Right hindlimb (tissue), 1 donor: ENCODE measurements at regions not wholly inside any gene's neighbourhood (a gene's known extent, or its start where the extent isn't known, plus 50 kb on each side); places are given as distances from the start of the nearest gene placed in this dataset.

Experiments used
- DNase-seq: peaks from one replicate; pipeline ENCODE4 v3.0.0-alpha.2; 2018

- no peak for DNase-seq
Observed at GRCh38 chr4:3683077-3683743, 83.0 kb upstream of the ADRA2C start.

- DNase-seq, result no peak
Observed at GRCh38 chr4:3682236-3683076, 83.7 kb upstream of the ADRA2C start.

- DNase-seq, result no peak
Observed at GRCh38 chr4:3681191-3681590, 85.0 kb upstream of the ADRA2C start.

- DNase-seq, result no peak
Observed at GRCh38 chr4:3680656-3681055, 85.5 kb upstream of the ADRA2C start.

- DNase-seq, result no peak
Observed at GRCh38 chr4:3679851-3680311, 86.3 kb upstream of the ADRA2C start.

GRCh38 chr4:3679071-3679825 is 86.9 kb upstream of the ADRA2C start:
- no peak for DNase-seq

GRCh38 chr4:3677748-3678070 is 88.5 kb upstream of the ADRA2C start:
- DNase-seq, result no peak

GRCh38 chr4:3676907-3677747 is 89.1 kb upstream of the ADRA2C start:
- DNase-seq, result no peak

GRCh38 chr4:3676196-3676595 is 90.0 kb upstream of the ADRA2C start:
- DNase-seq, result no peak

- DNase-seq, result no peak
Observed at GRCh38 chr4:3675251-3676115, 90.7 kb upstream of the ADRA2C start.

- DNase-seq, result no peak
Observed at GRCh38 chr4:3674479-3674851, 91.7 kb upstream of the ADRA2C start.

GRCh38 chr4:3673716-3674478 is 92.3 kb upstream of the ADRA2C start:
- no peak for DNase-seq

GRCh38 chr4:3673176-3673575 is 93.0 kb upstream of the ADRA2C start:
- DNase-seq, result no peak

GRCh38 chr4:3672465-3672831 is 93.7 kb upstream of the ADRA2C start:
- DNase-seq, result no peak

- no peak for DNase-seq
Observed at GRCh38 chr4:3671571-3672464, 94.4 kb upstream of the ADRA2C start.

- DNase-seq, result no peak
Observed at GRCh38 chr4:3670521-3671519, 95.4 kb upstream of the ADRA2C start.

- DNase-seq, result no peak
Observed at GRCh38 chr4:3669553-3669949, 96.6 kb upstream of the ADRA2C start.

- DNase-seq, result no peak
Observed at GRCh38 chr4:3668825-3669552, 97.2 kb upstream of the ADRA2C start.
